HL-60 (cell line): ENCODE measurements at regions not wholly inside any gene's neighbourhood (a gene's known extent, or its start where the extent isn't known, plus 50 kb on each side); places are given as distances from the start of the nearest gene placed in this dataset.

ENCODE experiments used
- GABPA ChIP-seq: IDR thresholded peaks from 2 replicates; pipeline ENCODE4 v1.6.1; 2012; ENCODE audit warnings: low read depth
- POLR2AphosphoS5 ChIP-seq: IDR thresholded peaks from 2 replicates; pipeline ENCODE4 v1.6.1; 2012; ENCODE audit warnings: low read depth
- REST ChIP-seq: IDR thresholded peaks from 2 replicates; pipeline ENCODE4 v1.6.1; 2012; ENCODE audit warnings: low read depth; ENCODE audit not compliant: insufficient replicate concordance
- TF ChIP-seq, protein P1 (sequence below): IDR thresholded peaks from one replicate; pipeline ENCODE4 v1.5.1; 2011; ENCODE audit warnings: low read length, control low read depth, inconsistent platforms; ENCODE audit not compliant: insufficient read depth

DNA sequence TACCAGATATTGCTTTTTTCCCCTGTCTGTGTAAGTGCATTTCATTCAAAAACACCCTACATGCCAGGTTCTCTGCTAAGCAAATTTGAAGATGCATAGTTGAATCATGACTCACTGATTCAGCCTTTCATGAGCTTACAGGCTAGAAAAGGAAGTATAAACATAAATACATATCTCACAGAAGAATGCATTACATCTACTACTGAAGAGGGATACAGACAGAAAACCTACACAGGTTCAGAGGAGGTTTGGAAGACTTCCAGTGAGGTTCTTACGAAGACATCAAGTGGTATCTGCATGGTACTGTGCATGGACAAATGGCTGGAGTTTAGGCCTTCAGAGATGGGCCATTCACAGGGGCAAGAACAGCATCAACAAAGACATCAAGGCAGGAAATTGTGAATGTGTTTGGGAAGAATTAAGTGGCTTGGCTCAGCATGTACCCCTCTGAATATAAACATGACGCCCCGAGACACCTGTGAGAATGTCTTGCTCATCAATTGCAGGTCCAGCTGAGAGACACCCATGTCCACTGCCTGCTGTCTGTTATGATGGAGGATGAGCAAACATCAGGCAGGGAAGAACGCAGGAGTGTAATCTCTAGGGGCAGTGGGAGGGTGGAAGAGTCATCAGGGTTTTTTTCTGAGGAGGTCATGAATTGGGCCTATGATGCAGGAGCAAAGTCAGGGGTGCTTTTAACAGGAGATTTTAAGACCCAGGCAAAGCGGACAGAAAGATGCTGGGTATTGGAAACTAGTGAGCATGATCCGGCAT is 105.1 kb upstream of the GALNT15 start:
- TF ChIP-seq, protein P1, sequence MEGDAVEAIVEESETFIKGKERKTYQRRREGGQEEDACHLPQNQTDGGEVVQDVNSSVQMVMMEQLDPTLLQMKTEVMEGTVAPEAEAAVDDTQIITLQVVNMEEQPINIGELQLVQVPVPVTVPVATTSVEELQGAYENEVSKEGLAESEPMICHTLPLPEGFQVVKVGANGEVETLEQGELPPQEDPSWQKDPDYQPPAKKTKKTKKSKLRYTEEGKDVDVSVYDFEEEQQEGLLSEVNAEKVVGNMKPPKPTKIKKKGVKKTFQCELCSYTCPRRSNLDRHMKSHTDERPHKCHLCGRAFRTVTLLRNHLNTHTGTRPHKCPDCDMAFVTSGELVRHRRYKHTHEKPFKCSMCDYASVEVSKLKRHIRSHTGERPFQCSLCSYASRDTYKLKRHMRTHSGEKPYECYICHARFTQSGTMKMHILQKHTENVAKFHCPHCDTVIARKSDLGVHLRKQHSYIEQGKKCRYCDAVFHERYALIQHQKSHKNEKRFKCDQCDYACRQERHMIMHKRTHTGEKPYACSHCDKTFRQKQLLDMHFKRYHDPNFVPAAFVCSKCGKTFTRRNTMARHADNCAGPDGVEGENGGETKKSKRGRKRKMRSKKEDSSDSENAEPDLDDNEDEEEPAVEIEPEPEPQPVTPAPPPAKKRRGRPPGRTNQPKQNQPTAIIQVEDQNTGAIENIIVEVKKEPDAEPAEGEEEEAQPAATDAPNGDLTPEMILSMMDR, result no peak
- no peak for TF ChIP-seq REST
- no peak for TF ChIP-seq GABPA
- TF ChIP-seq POLR2AphosphoS5, result no peak
